ENCODE measurements at regions not wholly inside any gene's neighbourhood (a gene's known extent, or its start where the extent isn't known, plus 50 kb on each side); places are given as distances from the start of the nearest gene placed in this dataset.

DNA sequence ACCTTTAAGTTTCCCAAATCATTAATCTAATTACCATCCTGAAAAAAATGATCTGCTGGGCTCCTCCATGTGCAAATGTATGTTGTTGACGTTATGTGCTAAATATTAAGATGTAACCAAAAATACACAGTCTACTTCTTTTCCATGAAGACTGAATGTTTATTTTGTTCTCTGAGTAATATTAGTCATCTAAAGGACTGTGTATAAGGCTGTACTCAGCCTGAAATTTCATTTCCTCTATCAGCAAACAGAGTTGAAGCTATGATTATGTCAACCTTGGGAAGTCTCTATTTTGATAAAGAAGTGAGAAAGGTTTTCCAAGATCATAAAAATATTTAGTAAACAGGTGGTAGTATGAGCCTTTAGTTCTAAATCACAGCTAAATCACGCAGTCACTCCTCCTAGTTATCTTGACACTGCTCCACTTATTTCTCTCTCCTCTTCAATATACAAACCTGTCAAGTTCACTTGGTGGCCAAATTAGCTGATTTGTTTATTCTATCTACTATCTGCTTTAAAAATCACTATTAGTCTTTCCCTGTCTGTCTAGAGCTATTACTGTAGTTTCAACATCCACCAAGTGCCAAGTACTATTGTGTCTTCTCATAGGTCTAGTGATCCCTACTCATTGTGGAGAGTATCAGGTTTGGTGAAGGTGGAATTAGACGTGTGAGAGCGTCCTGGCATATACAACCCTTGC lies 211.7 kb upstream of the STARD13 start:
- in situ Hi-C loops (cut with MboI; ENCODE audit: low pct_unique_long_range_greater_than_20kb, low sequenced_read_pairs, unreplicated experiment): no loop called here
- no peak for DNase-seq (ENCODE audit: low spot score)
- TF ChIP-seq, protein P1, sequence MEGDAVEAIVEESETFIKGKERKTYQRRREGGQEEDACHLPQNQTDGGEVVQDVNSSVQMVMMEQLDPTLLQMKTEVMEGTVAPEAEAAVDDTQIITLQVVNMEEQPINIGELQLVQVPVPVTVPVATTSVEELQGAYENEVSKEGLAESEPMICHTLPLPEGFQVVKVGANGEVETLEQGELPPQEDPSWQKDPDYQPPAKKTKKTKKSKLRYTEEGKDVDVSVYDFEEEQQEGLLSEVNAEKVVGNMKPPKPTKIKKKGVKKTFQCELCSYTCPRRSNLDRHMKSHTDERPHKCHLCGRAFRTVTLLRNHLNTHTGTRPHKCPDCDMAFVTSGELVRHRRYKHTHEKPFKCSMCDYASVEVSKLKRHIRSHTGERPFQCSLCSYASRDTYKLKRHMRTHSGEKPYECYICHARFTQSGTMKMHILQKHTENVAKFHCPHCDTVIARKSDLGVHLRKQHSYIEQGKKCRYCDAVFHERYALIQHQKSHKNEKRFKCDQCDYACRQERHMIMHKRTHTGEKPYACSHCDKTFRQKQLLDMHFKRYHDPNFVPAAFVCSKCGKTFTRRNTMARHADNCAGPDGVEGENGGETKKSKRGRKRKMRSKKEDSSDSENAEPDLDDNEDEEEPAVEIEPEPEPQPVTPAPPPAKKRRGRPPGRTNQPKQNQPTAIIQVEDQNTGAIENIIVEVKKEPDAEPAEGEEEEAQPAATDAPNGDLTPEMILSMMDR (IDR thresholded peaks at IDR 0.05; ENCODE audit: extremely low read depth, insufficient read depth, missing control alignments): no peak

DNA sequence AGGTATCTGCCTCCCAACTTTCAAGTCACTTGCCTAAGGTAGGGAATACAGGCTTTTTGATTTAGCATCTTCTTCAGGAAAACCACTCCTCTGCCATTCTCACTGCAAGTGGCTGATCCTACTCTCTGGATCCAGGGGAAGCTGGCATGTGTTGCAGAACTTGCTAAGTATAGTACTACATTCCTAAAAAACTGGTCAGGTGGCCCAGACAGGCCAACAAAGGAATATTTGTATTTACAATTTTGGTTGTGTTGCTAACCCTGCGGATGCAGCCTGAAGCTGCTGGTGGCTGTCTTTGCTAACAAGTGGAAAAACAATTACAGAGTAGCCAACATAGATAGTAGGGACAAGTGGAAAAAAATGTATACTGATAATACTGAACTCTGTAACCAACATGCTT lies 222.5 kb upstream of the STARD13 start:
- TF ChIP-seq, protein P1 (IDR thresholded peaks at IDR 0.05; ENCODE audit: extremely low read depth, insufficient read depth, missing control alignments): no peak
- no peak for DNase-seq (ENCODE audit: low spot score)
- in situ Hi-C loops (cut with MboI; ENCODE audit: low pct_unique_long_range_greater_than_20kb, low sequenced_read_pairs, unreplicated experiment): no loop called here

DNA sequence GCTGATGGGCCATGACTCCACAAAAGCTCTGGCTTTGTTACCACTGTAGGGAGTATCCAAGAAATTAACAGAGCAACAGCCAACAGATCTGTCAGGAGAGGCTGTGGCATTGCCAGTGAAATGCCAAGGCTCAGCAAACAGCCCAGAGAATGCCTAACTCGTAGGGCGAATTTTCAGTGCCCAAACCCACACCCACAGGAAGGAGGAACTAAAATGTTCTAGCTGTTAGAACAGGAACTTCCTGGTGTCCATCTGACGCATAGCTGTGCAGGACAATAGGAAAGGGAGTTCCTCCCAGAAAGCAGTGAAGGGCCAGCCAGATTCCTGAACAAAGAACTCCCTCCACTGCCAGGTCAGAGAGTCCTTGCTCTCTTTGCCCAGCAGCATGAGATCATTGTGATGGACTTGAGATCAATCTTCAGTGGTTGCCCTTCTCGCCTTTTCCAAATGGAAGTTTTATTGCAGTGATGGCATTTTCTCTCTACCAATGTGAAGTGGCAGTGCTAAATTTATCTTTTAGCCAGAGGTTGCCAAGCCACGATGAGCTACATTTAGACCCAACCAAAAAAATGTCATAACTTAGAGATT lies 224.2 kb upstream of the STARD13 start:
- TF ChIP-seq, protein P1 (IDR thresholded peaks at IDR 0.05; ENCODE audit: extremely low read depth, insufficient read depth, missing control alignments): no peak
- in situ Hi-C loops (cut with MboI; ENCODE audit: low pct_unique_long_range_greater_than_20kb, low sequenced_read_pairs, unreplicated experiment): no loop called here
- no peak for DNase-seq (ENCODE audit: low spot score)

DNA sequence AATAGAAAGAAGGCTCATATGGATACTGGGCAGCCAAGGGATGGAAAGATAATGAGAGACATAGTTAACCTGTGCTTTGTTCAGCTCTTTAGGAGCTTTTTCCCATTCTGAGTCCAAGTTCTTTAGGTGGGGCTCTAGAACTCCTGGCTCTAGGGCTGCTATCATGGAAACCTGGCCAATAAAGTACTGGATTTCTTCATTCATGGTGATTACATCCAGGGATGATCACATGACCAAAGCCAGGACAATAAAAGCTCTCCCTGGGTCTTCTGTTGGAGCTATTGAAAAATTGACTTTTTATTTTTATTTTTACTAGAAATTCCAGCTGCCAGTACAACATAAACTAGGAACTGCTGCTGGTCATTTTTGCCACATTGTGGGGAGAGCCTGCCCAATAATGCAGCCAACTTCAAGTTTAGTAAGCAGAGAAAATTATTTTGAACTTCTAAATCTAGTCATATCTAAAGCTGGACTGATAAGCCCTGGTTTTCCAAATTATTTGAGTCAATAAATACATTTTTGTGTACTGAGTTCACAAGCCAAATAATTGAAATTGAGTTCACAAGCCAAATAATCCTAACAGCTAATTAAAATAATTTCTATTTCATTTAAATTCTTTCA lies 224.9 kb upstream of the STARD13 start:
- TF ChIP-seq, protein P1 (IDR thresholded peaks at IDR 0.05; ENCODE audit: extremely low read depth, insufficient read depth, missing control alignments): no peak
- DNase-seq (ENCODE audit: low spot score): no peak
- in situ Hi-C loops (cut with MboI; ENCODE audit: low pct_unique_long_range_greater_than_20kb, low sequenced_read_pairs, unreplicated experiment): no loop called here

DNA sequence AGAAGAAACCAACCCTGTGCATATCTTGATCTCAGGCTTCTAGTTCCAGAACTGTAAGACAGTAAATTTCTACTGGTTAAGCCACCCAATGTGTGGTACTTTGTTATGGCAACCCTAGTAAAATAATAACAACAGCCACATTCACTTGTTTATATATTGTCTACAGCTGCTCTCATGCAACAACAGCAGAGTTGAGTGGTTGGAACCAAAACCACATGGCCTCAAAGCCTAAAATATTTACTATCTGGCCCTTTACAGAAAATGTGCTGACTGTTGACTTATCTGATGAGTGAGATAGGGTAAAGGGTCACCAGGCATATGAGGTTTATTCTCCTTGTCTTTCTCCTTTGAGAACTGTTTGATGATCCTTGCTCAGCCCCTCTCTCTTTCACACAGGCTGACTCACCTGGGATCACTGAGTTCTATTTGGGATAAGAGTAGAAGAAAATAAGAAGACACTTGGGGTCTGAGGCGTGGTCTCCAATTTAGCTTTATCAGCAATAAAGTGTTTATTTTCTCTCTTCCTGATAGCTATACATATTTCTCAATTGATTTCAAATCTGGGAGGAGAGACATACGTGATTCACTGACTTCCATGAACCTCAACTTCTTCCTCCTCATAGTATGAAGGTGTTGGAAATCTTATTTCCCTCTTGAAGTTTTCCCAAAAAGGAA lies 227.5 kb upstream of the STARD13 start:
- in situ Hi-C loops (cut with MboI; ENCODE audit: low pct_unique_long_range_greater_than_20kb, low sequenced_read_pairs, unreplicated experiment): no loop called here
- TF ChIP-seq, protein P1 (IDR thresholded peaks at IDR 0.05; ENCODE audit: extremely low read depth, insufficient read depth, missing control alignments): no peak
- no peak for DNase-seq (ENCODE audit: low spot score)

DNA sequence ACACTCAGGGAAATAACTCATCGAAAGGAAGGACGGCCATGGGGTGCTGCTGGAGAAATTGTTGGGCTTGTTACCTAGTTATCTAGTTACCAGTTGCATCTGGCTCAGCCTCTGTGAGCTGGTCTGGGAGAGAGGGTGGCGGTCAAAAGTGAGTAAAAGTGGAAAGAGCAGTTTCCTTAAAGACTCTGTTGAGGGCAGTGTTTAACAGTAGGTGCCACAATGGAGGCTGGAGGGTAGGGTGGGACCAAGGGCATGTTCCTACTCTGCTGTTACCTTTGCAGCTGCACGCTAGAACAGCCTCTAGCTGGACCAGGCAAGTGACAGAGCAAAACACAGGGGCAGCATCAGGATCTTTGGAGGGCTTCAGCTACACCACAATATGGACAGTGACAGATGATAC lies 228.8 kb upstream of the STARD13 start:
- in situ Hi-C loops (cut with MboI; ENCODE audit: low pct_unique_long_range_greater_than_20kb, low sequenced_read_pairs, unreplicated experiment): no loop called here
- TF ChIP-seq, protein P1 (IDR thresholded peaks at IDR 0.05; ENCODE audit: extremely low read depth, insufficient read depth, missing control alignments): no peak
- no peak for DNase-seq (ENCODE audit: low spot score)
